ENCODE measurements at regions not wholly inside any gene's neighbourhood (a gene's known extent, or its start where the extent isn't known, plus 50 kb on each side); places are given as distances from the start of the nearest gene placed in this dataset.

DNA sequence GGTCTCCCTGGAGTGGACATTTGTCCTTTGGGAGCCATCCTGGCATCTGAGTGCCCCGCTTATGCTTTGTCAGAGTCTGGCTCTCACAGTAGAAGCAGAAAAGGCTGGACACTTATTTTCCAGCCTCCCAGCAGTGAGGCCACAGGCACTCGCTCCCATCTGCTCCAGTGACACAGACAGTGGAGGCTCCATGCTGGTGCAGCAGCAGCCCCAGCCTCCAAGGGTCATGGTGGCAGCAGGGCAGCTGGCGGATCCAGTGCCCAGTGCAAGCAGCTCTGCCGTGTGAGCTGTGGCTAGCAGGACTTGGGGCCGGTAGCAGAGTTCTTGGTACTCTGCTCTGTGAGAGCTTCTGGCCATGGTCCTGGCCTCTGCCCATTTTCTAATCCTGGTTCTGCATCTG, 157.3 kb upstream of the ALDH1B1 start:
- CTCF ChIA-PET (ENCODE audit: partially characterized antibody), result interaction anchor here (0.6 to 2.1 kb wide), 7 partner anchors 9 to 322 kb away, joined by 3 to 7 read pairs (median 3); no protein-coding TSS in a partner anchor
- no peaks in the 10 kb centered on the region for H3K23me2 ChIP-seq (ENCODE audit: low read depth, low read length)
- 83% methylated on average over 5 of the region's 5 CpGs; no CpG with 5 or more reads in 1 of the 2 experiments for WGBS, 2 experiments (ENCODE audit: extremely low coverage in 1 of 2, insufficient coverage in 1 of 2, insufficient read length in 1 of 2, insufficient replicate concordance in 2 of 2, low coverage in 1 of 2, low lambda C conversion rate in 2 of 2, missing lambda C conversion rate in 1 of 2)
- TF ChIP-seq GTF2F1 (IDR thresholded peaks at IDR 0.05; ENCODE audit: borderline replicate concordance, low read depth, low read length) (no peak), GABPA (IDR thresholded peaks at IDR 0.05; ENCODE audit: borderline replicate concordance, insufficient read depth, low read length) (no peak), HDAC6 (IDR thresholded peaks at IDR 0.05; ENCODE audit: low read depth, low read length) (no peak), FOSL1 (IDR thresholded peaks at IDR 0.05; ENCODE audit: insufficient read depth, low read depth, low read length) (no peak), SRF (IDR thresholded peaks at IDR 0.05; ENCODE audit: low read depth, low read length) (no peak), TAF7 (optimal IDR thresholded peaks at IDR 0.05; ENCODE audit: borderline replicate concordance, low read depth, low read length) (no peak), SAP30 (IDR thresholded peaks at IDR 0.05; ENCODE audit: insufficient read depth, insufficient replicate concordance, low read length) (no peak), SP1 (IDR thresholded peaks at IDR 0.05; ENCODE audit: low read depth, low read length) (no peak), CEBPB (IDR thresholded peaks at IDR 0.05; ENCODE audit: low read depth, low read length) (no peak)
- TF ChIP-seq, protein P1, sequence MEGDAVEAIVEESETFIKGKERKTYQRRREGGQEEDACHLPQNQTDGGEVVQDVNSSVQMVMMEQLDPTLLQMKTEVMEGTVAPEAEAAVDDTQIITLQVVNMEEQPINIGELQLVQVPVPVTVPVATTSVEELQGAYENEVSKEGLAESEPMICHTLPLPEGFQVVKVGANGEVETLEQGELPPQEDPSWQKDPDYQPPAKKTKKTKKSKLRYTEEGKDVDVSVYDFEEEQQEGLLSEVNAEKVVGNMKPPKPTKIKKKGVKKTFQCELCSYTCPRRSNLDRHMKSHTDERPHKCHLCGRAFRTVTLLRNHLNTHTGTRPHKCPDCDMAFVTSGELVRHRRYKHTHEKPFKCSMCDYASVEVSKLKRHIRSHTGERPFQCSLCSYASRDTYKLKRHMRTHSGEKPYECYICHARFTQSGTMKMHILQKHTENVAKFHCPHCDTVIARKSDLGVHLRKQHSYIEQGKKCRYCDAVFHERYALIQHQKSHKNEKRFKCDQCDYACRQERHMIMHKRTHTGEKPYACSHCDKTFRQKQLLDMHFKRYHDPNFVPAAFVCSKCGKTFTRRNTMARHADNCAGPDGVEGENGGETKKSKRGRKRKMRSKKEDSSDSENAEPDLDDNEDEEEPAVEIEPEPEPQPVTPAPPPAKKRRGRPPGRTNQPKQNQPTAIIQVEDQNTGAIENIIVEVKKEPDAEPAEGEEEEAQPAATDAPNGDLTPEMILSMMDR (IDR thresholded peaks at IDR 0.05; ENCODE audit: control extremely low read depth in 1 of 3, insufficient read depth in 1 of 3, low read depth in 1 of 3, low read length in 3 of 3), result no peak
- TF ChIP-seq, protein P2, sequence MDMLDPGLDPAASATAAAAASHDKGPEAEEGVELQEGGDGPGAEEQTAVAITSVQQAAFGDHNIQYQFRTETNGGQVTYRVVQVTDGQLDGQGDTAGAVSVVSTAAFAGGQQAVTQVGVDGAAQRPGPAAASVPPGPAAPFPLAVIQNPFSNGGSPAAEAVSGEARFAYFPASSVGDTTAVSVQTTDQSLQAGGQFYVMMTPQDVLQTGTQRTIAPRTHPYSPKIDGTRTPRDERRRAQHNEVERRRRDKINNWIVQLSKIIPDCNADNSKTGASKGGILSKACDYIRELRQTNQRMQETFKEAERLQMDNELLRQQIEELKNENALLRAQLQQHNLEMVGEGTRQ (IDR thresholded peaks at IDR 0.05; ENCODE audit: low read length), result no peak

More for the DNA sequence above, 157.3 kb upstream of the ALDH1B1 start:
- Histone ChIP-seq H2AFZ (ENCODE audit: low read length) (no peak overlapping the region), H3K4me2 (ENCODE audit: insufficient read depth in 1 of 2, low read depth in 2 of 2, low read length in 2 of 2) (no peak overlapping the region), H3K79me2 (ENCODE audit: control insufficient read depth in 1 of 2, insufficient read depth in 2 of 2, low read length in 2 of 2) (no peaks in the 10 kb centered on the region; a peak in 1 of 4 replicates), H2BK12ac (ENCODE audit: low read depth, low read length) (no peak overlapping the region), H2BK15ac (ENCODE audit: low read length) (no peak overlapping the region), H3K9ac (replicated peaks in 1 of 4; ENCODE audit: extremely low read depth in 1 of 4, low read depth in 3 of 4, low read length in 3 of 4) (no peak overlapping the region), H3K9me3 (ENCODE audit: insufficient read depth in 2 of 2, low read depth in 1 of 2, low read length in 1 of 2) (peaks cover 0 to 6% of the 10 kb centered on the region in 2 experiments; a peak in 1 of 4 replicates), H3K18ac (ENCODE audit: extremely low read depth, low read length) (no peak overlapping the region), H2BK5ac (ENCODE audit: low read depth, low read length) (no peak overlapping the region), H4K8ac (ENCODE audit: extremely low read depth, insufficient read depth, low read length) (no peak overlapping the region), H3K36me3 (ENCODE audit: control insufficient read depth in 2 of 4, insufficient read depth in 4 of 4, low read length in 3 of 4) (no peaks in the 10 kb centered on the region), H3K4me3 (ENCODE audit: extremely low read depth in 1 of 4, insufficient read depth in 2 of 4, low read depth in 3 of 4, low read length in 4 of 4) (no peak overlapping the region), H4K20me1 (replicated peaks in 1 of 2; ENCODE audit: control insufficient read depth in 1 of 2, insufficient read depth in 2 of 2, low read length in 2 of 2) (no peaks in the 10 kb centered on the region), H2AK5ac (ENCODE audit: low read depth, low read length) (no peak overlapping the region), H3K14ac (ENCODE audit: insufficient read length) (no peak overlapping the region), H3K27me3 (replicated peaks in 1 of 4; ENCODE audit: control insufficient read depth in 3 of 4, extremely low read depth in 1 of 4, insufficient read depth in 3 of 4, low read length in 3 of 4) (peaks cover 0 to 11% (median 0%) of the 10 kb centered on the region in 4 experiments; a peak in 5 of 7 replicates), H3K79me1 (ENCODE audit: low read depth, low read length) (no peaks in the 10 kb centered on the region), H2BK120ac (replicated peaks; ENCODE audit: low read depth, low read length) (no peak overlapping the region), H2BK20ac (ENCODE audit: low read length) (no peak overlapping the region), H3K27ac (ENCODE audit: low read depth, low read length) (no peak overlapping the region), H3K23ac (ENCODE audit: insufficient read length) (no peak overlapping the region), H4K91ac (replicated peaks; ENCODE audit: insufficient read length, low read length) (no peak overlapping the region), H3K56ac (replicated peaks; ENCODE audit: insufficient read length, low read depth, low read length) (no peak overlapping the region), H3K4me1 (replicated peaks in 1 of 4; ENCODE audit: control insufficient read depth in 3 of 4, insufficient read depth in 4 of 4, low read length in 3 of 4) (no peaks in the 10 kb centered on the region), H4K5ac (ENCODE audit: insufficient read length, low read depth, low read length) (no peak overlapping the region), H3K4ac (replicated peaks; ENCODE audit: insufficient read length, low read depth, low read length) (no peak overlapping the region)
- FAIRE-seq, result no peak
- POLR2A ChIA-PET (ENCODE audit: partially characterized antibody), result no interaction called here
- no peak for DNase-seq (ENCODE audit: low read depth in 1 of 2, low spot score in 2 of 2)

Data from H1 (cell line).